Heart right ventricle (tissue), 16 donors: ENCODE measurements at regions not wholly inside any gene's neighbourhood (a gene's known extent, or its start where the extent isn't known, plus 50 kb on each side); places are given as distances from the start of the nearest gene placed in this dataset.

ENCODE experiments used
- ATAC-seq, 8 donors: fragments of 200-7000 bp; cut with Tn5 transposase; one replicate each; pipeline ENCODE4 v1.9.1; 2020; ENCODE audit warnings: mild to moderate bottlenecking in 8 of 8, moderate library complexity in 8 of 8, moderate number of reproducible peaks in 1 of 8
- DNase-seq, 2 donors: peaks; one replicate each; pipeline ENCODE4 v3.0.0-alpha.2; 2020
- H3K27ac ChIP-seq, 10 donors: fragments of 200-600 bp; sonication (generic) in 2 of 10; one replicate each; pipeline versions ENCODE4 v1.5.0 to v1.8.0; 2020 to 2022; ENCODE audit warnings: mild to moderate bottlenecking in 3 of 10
- H3K27me3 ChIP-seq, 7 donors: fragments of 200-600 bp; one replicate each; pipeline ENCODE4 v1.8.0; 2021 to 2022; ENCODE audit warnings: mild to moderate bottlenecking in 2 of 7
- H3K36me3 ChIP-seq, 9 donors: fragments of 200-600 bp; sonication (generic) in 1 of 9; one replicate each; pipeline versions ENCODE4 v1.5.0 to v1.8.0; 2020 to 2022; ENCODE audit warnings: mild to moderate bottlenecking in 2 of 9
- H3K4me1 ChIP-seq, 9 donors: fragments of 200-600 bp; sonication (generic) in 1 of 9; one replicate each; pipeline versions ENCODE4 v1.5.0 to v1.8.0; 2020 to 2022; ENCODE audit warnings: mild to moderate bottlenecking in 4 of 9
- H3K4me3 ChIP-seq, 10 donors: fragments of 200-600 bp; sonication (generic) in 2 of 10; one replicate each; pipeline versions ENCODE4 v1.5.0 to v1.8.0; 2020 to 2022; ENCODE audit warnings: mild to moderate bottlenecking in 7 of 10, moderate library complexity in 2 of 10
- H3K9me3 ChIP-seq, 11 donors: fragments of 200-600 bp in 10 of 11; sonication (generic) in 2 of 11; one replicate each; pipeline versions ENCODE4 v1.5.0 to v1.8.0; 2013 to 2022; ENCODE audit warnings: mild to moderate bottlenecking in 2 of 11, control low read depth in 1 of 11, moderate library complexity in 1 of 11
- WGBS, 2 donors: extraction: QIAGEN DNeasy Blood & Tissue Kit; methylation state at CpG; one replicate each; pipeline ENCODE4 v1.1.7; 2013; ENCODE audit warnings: inconsistent platforms in 1 of 2; 5-methylcytosine and 5-hydroxymethylcytosine counted together
- intact Hi-C, 10 donors: fragments of 100-400 bp; cut with DNase I; formaldehyde crosslinking; loops; one replicate each; pipeline versions ENCODE4 v1.11.1 to v1.14.2; 2022
- TF ChIP-seq, protein P1 (sequence below), 9 donors: fragments of 200-600 bp; sonication (generic) in 2 of 9; IDR thresholded peaks; one replicate each; pipeline versions ENCODE4 v1.5.0 to v1.8.0; 2021 to 2022; ENCODE audit warnings: antibody characterized with exemption in 9 of 9, mild to moderate bottlenecking in 5 of 9, moderate library complexity in 1 of 9
- donor health status: Arrhythmogenic right ventricular cardiomyopathy.
- donor health status: ischemic (EF 13 %, LVEDD 7.1; RV severe dilation, severe dysfunction).
- donor health status: healthy with polysubstance abuse.
- donor health status: DM: no; HTN: yes; CAD: no.
- donor health status: DM: no; HTN: no; CAD: no.
- donor health status: ischemic (EF 25% LVEDD 6.9; RV normal size, moderate dysfunction).
- donor health status: ischemic (EF 25% LVEDD 5.7; RV mildly dilated, moderate dysfunction).
- donor health status: healthy.
- donor health status: DM: yes; HTN: yes; CAD: no.
- donor health status: Ischemic cardiomyopathy.
- donor health status: ischemic (EF 35%, LVEDD 5.7; RV mildly dilated, moderate dysfunction).
- donor health status: nonischemic (EF 11% LVEDD 7.7; RV severe dilation, severe dysfunction).
- donor health status: DM: yes; HTN: yes; CAD: no.
- donor health status: PGD.
- donor health status: ischemic (EF 29% LVEDD 5.4; RV normal size, mild dysfunction).
- donor health status: nonischemic (EF 23%, LVEDD 6.1; RV moderate dilation, normal function).

DNA sequence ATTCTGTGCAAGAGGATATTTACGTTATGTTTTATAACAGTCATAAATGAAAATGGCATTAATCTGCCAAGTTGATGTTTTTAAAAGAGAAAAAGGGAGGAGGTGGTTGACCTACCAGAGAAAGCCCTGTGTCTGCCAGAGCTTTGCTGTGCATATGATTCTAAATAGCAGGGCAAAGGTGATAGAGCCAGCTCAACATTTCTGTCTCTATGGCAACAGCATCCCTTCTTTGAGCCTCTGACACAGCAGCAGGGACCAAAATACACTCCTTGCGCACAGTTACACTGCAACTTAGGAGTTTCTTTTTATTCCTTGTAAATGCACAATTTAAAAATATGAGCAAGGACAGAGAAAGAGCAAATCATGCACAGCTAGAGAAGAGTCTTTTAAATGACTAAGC is 133.3 kb upstream of the RAI2 start:
- Histone ChIP-seq H3K36me3 (no peaks in the 10 kb centered on the region), H3K4me3 (no peak overlapping the region), H3K27me3 (peaks cover 0 to 33% (median 0%) of the 10 kb centered on the region in 7 donors), H3K4me1 (no peaks in the 10 kb centered on the region), H3K9me3 (no peaks in the 10 kb centered on the region), H3K27ac (no peak overlapping the region)
- 84 to 87% methylated on average over 2 of the region's 2 CpGs for WGBS, 2 donors
- DNase-seq: no peak
- no peak for ATAC-seq
- TF ChIP-seq, protein P1, sequence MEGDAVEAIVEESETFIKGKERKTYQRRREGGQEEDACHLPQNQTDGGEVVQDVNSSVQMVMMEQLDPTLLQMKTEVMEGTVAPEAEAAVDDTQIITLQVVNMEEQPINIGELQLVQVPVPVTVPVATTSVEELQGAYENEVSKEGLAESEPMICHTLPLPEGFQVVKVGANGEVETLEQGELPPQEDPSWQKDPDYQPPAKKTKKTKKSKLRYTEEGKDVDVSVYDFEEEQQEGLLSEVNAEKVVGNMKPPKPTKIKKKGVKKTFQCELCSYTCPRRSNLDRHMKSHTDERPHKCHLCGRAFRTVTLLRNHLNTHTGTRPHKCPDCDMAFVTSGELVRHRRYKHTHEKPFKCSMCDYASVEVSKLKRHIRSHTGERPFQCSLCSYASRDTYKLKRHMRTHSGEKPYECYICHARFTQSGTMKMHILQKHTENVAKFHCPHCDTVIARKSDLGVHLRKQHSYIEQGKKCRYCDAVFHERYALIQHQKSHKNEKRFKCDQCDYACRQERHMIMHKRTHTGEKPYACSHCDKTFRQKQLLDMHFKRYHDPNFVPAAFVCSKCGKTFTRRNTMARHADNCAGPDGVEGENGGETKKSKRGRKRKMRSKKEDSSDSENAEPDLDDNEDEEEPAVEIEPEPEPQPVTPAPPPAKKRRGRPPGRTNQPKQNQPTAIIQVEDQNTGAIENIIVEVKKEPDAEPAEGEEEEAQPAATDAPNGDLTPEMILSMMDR (IDR thresholded peaks at IDR 0.05): no peak
- intact Hi-C loops: loop anchor here in 1 of 10 donors (5.0 kb wide), 1 partner anchor 52 kb away; no protein-coding TSS in a partner anchor

DNA sequence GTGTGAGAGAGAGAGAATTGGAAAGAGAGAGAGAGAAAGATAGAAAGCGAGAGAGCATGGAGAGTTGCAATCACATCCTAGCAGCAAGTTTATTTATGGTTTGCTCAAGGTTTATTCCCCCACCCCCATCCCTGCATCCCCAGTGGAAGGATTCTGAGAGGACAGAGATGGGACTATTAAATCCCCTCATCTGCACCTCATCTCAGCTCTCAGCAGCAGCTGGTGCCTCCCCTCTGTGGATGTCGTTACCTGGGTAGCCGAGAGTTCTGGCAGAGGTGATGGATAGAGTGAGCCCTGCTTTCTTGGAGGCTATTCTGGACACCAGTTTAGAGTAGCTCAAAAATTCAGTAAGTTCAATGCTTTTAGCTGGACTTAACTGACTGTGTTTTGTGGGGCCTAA is 132.0 kb upstream of the RAI2 start:
- Histone ChIP-seq H3K36me3 (no peaks in the 10 kb centered on the region), H3K4me1 (no peaks in the 10 kb centered on the region), H3K4me3 (no peak overlapping the region), H3K27me3 (peaks cover 0 to 34% (median 0%) of the 10 kb centered on the region in 7 donors), H3K9me3 (no peaks in the 10 kb centered on the region), H3K27ac (no peak overlapping the region)
- intact Hi-C loops: loop anchor here in 1 of 10 donors (5.0 kb wide), 1 partner anchor 51 kb away; no protein-coding TSS in a partner anchor
- TF ChIP-seq, protein P1 (IDR thresholded peaks at IDR 0.05): no peak
- 75 to 87% methylated on average over 3 of the region's 3 CpGs for WGBS, 2 donors
- ATAC-seq: no peak
- no peak for DNase-seq

DNA sequence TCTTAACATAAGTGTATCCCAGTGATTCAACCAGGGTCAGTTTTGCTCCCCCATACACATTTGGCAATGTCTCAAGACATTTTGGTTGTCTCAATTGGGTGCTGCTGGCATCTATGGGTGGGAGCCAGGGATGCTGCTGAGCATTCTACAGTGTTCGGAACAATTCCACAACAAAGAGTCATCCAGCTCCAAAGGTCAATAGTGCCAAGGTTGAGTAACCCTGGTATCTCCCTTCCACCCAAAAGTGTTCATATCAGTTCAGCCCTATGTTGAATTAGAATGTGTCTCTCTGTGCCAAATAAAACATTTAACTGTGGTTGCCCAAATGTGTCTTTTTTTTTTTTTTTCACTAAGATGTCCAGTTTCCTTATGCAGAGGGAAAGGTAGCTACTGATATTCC is 129.4 kb upstream of the RAI2 start:
- H3K27me3 ChIP-seq: peaks cover 0 to 19% (median 0%) of the 10 kb centered on the region in 7 donors
- DNase-seq (no peak), ATAC-seq (peak in 1 of 8 donors; percentile 37)
- no peaks in the 10 kb centered on the region for H3K36me3 ChIP-seq
- H3K4me1 ChIP-seq: no peaks in the 10 kb centered on the region
- no peak overlapping the region for H3K27ac ChIP-seq
- TF ChIP-seq, protein P1 (IDR thresholded peaks at IDR 0.05): no peak
- intact Hi-C loops: loop anchor here in 1 of 10 donors (5.0 kb wide), 1 partner anchor 48 kb away; no protein-coding TSS in a partner anchor
- H3K9me3 ChIP-seq: no peaks in the 10 kb centered on the region
- 51 to 67% methylated on average over 1 of the region's 1 CpG for WGBS, 2 donors
- H3K4me3 ChIP-seq: no peak overlapping the region

DNA sequence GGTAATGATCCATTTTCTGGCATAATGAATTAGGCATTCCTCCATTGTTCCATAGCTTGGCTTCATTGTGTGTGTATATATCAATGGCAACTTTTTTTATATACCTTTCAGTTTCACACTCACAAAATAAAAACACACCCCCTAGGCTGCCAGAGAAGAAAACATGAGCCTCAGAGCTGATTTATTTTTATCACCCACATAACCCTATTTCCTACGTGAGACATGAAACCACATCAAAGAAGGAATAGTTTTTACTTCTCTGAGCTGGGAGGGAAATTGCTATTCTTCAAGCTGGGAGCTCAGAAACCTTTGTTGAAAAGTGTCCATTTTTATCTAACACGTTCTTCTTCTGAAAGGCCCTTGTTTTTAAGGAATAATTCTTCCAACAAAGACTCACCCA is 126.7 kb upstream of the RAI2 start:
- intact Hi-C loops: no loop called here
- Histone ChIP-seq H3K4me3 (no peak overlapping the region), H3K27me3 (peaks cover 0 to 10% (median 0%) of the 10 kb centered on the region in 7 donors), H3K36me3 (no peaks in the 10 kb centered on the region), H3K27ac (no peak overlapping the region), H3K4me1 (no peaks in the 10 kb centered on the region), H3K9me3 (no peaks in the 10 kb centered on the region)
- DNase-seq: no peak
- no peak for ATAC-seq
- TF ChIP-seq, protein P1 (IDR thresholded peaks at IDR 0.05): no peak
- 25 to 34% methylated on average over 2 of the region's 2 CpGs for WGBS, 2 donors
